Activated naive CD4-positive, alpha-beta T cell (primary cell): ENCODE measurements at regions not wholly inside any gene's neighbourhood (a gene's known extent, or its start where the extent isn't known, plus 50 kb on each side); places are given as distances from the start of the nearest gene placed in this dataset.
"Not testable (repeated sequence)": the region's sequence is repeated elsewhere in the genome, so short reads cannot be mapped to it uniquely, and the experiment has no call there.

ENCODE experiments used
- DNase-seq, 4 experiments: peaks; one replicate each; lab custom pipeline; 2025; lab: John Stamatoyannopoulos, UW

DNA sequence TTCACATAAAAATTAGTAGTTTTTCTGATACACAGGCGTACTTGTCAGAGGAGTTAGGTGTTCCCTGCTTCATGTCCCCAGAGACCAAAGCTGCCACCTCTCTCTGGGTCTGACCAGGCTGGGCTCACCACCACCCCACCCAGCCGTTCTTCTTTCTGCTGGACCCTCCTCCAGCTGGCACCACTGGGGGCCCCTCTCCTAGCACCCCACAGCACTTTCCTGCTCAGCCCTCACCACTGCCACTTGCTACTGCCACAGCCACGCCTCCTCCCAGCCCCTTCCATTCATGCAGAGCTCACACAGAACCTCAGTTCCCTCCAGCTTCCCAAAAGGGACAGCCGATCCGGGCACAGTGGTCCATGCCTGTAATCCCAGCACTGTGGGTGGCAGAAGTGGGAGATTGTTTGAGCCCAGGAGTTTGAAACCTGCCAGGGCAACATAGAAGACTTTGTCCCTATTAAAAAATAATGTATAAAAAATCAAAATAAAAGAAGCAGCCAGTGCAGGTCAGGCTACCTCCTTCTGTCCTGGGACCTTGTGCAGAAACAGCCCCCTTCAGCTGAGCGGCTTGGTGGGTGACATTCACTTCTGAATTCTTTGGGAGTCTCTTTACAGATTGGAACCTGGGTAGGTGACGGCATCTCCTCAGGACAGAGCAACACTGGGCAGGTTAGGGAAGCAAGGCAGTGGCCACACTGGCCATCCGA, 208.3 kb downstream of the TOMM20 start:
- no peak for DNase-seq

DNA sequence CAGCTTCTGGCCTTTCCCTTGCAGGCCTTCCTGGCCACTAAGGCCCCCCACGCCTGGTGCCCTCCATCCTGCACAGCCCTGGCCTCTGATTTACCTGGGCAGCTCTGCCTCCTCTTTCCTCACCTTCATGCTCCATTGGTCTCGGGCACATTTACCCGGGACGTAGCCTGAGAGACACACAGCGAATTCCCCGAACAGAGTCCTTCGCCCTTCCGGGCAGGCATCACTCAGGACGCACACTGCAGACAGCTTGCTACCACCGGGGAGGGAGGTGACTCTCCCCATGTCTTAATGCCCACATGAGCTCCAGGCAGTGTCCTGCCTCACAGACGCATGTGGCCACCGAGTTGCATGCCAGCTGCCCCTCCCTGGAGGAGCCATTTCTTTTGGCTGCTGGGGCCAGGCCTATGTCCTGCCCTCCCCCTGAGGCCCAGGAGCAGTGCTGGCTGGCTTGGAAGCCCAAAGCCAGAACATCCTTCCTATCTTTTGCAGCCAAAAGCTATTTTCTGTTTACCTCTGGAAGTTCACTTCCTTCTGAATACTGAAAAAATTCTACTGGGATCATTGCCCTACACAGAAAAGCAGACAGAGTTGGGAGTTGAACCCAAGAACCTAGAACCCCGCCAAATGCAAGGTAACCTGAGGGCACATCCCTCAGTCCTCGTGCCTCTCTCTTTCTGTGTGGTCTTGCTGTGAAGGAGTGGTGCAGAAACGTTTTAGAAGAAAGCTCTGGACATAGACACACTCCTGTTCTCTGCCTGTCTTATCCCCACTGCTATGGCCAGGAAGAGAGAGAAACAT, 209.5 kb downstream of the TOMM20 start:
- DNase-seq: no peak

DNA sequence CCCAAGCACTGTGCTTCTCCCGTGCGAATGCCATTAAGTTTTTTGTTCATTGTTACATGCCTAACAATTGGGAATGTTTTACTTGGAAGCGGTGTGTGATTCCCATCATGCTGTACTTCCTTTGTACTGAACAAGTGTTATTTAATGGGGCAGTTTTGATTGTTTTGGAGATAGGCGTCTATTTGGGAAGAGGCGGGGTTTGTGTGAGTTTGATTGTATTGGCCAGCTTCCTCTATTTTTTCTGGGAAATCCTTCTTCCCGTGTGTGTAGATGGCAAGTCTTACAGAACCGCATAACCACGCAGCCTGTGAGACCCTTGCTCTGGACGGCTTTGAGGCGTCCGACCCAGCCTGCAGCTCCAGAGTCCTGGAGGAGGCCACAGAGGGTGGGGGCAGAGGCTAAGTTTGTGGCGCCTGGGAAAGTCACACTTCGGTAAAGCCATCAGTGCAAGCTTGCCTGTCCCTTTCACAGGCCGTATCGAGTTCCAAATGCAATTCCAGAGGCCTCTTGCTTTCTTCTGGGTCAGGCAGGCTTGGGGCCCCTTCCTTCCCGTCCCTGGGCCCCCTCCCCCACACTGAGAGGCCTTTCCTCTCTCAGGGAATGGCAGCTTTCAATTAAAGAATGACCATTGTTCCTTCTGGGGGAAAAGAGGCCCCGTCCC, 210.3 kb downstream of the TOMM20 start:
- no peak for DNase-seq

DNA sequence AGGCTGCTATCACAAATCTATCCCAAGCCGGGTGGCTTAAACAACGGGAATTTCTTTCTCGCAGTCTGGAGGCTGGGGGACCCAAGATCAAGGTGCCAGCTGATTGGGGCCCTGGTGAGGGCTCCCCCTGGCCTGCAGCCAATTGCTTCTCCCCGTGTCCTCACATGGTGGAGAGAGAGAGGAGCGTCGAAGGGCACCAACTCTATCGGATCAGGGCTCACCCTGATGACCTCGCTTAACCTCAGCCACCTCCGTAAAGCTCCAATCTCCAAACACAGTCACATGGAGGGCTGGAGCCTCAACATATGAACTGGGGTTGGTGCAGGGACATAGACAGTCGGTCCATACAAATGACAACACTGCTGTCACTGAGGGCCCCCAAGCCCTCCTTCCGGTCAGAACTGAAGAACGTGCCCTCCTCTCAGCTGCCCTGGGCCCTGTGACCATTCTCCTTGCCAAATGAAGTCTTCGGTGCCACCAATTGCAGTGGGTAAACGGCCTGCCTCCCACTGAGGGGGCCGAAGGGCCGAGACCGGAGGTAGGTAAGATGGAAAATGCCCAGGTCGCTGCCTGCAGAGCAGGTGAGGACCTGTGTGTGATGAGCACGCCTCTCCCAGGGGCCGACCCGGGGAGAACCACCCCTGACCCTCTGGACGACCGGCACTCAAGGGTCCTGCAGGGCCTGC, 211.0 kb downstream of the TOMM20 start:
- DNase-seq: no peak

DNA sequence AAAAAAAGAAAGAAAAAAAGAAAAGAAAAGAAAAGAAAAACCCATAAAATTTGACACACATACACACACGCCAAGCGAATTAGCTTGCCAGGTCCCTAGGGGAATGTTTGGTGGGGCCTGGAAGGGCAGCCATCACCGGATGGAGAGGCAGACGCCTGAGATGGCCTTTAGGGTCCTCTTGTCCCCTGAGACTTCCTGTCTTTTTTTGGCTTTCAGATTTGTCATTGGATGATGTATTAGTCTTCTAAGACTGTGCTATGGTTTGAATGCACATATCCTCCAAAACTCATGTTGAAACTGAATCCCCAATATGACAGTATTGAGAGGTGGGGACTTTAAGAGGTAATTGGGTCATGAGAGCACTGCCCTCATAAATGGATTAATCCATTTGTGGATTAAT, 211.8 kb downstream of the TOMM20 start:
- no peak for DNase-seq

DNA sequence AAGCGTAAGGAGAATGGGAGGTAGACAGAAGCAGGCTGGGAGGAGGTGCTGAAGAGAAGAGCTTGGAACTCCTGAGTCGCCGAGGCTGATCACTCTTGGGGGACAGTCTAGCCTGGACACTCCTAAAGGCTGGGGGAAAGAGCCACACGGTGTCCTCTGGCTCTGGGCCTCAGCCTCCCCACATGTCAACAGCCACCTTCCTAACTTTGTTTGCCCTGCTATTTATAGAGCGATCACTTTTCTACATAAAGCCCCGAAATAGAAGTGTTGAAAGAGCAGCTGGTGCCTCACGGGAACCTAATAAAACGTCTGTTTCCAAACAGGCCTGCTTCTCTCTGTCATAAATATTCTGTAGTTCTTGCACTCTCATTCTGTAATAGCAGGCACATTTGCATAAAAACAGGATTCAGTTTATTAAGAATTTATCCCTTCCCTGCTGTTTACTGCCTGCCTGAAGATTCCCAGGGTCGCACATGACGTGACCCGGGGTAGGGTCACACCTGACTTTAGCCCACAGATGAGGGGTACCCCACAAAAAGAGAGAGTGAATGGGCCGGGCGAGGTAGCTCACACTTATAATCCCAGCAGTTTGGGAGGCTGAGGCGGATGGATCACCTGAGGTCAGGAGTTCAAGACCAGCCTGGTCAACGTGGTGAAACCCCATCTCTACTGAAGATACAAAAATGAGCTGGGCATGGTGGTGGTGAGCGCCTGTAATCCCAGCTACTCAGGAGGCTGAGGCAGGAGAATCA, 212.5 kb downstream of the TOMM20 start:
- DNase-seq: no peak

DNA sequence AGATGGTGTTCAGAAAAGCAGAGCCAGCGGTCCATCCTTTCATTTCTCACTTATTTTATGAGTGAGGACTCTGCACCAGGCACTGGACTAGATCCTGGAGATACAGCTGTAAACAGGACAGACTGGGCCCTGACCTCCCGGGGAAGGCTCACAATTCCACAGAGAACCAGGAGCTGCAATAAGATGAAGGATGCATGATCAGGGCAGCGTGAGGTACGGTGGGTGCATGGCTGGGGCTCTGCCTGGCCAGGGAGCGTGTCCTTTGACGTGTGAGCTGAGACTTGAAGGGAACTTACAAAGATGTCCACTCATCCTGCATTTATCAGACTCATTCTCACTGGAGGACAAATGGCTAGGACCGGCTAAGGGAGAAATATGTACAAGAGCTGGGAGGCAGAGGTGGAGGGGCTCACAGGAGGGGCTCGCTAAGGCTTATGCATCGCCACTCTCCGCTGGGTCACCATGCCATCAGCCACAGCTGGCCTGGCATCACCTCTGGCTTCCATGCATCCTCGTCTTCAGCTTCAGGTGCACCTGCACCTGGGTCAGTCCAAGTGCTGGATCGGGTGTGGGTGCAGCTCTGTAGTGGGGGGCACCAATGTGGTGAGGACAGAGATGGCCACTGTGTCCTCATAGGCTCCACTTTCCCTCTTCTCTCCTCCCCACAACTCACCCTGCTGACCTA, 213.9 kb downstream of the TOMM20 start:
- DNase-seq: no peak

DNA sequence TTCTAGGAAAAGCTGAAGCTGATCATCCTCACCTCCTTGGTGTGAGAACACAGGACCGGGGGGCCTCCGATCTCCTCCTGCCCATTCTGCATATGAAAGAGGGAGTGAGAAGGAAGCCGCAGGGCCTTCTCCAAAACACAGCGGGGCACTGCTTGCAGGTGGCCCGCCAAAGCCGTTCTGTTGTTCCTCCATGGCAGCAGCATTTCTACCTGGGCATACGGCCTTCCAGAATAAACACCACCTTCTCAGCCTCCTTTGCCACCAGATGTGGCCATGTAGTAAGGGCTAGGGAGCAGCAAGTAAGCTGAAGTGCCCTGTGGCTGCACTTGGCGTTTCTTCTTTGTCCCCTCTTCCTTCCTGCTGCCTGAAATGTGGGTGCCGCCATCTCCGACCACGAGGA, 214.9 kb downstream of the TOMM20 start:
- DNase-seq: no peak

DNA sequence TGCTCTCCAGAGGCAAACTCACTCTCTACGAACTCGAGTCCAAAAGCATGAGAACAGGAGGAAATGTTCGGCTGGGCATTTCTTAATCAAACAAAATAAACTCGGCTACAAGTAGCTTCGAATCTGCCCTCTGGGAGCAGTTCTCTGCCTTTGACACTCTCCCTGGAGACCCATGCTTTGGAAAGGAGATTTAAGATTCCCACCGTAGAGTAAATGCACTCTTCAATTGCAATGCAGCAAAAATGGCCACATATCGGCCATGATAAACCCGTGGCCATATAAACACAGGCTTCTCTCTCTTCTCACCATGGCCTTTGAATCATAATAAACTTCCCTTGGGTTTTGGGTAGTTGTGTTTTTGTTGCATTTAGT, 215.4 kb downstream of the TOMM20 start:
- DNase-seq: no peak

DNA sequence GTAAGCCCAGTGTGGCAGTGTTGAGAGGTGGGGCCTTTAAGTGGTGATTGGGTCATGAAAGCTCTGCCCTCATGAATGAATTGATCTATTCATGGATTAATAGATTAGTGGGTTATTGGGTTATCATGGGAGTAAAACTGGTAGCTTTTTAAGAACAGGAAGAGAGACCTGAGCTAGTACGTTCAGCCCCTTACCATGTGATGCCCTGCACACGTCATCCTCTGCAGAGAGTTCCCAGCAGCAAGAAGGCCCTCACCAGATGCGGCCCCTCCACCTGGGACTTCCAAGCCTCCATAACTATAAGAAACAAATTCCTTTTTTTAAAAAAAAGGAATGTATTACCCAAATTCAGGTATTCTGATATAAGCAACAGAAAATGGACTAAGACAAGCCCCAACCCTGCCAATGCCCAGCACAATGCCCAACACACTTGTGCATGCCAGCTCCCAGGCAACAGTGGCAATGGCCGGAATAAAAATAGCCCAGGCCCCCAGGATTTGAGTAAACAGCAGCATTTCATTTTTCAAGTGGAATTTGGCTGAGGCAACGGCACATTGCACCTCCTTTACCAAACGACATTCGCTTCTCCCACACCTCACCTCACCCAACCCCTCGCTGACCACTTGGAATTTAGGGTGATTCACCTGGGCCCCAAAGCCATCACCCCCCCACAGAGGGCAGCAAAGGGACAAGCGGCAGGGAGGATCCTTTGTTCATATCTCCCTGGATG, 215.9 kb downstream of the TOMM20 start:
- DNase-seq: no peak

DNA sequence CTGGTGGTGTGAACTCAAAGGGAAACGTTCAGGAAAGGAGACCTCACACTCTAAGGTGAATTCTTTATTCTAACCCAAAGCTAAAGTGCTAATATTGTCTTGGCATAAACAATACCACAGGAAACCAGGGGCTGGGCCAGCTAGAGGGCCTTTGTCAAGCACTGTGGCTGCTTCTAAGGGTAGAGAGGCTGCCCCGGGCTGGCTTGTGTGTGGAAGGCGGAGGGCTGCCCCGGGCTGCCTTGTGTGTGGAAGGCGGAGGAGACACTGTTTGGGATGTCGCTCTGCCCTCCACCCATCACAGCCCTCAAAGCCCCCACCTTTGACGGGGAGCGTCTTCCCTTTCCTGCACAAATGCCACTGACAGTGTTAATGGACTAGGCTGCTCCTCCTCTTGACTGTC, 216.8 kb downstream of the TOMM20 start:
- no peak for DNase-seq

DNA sequence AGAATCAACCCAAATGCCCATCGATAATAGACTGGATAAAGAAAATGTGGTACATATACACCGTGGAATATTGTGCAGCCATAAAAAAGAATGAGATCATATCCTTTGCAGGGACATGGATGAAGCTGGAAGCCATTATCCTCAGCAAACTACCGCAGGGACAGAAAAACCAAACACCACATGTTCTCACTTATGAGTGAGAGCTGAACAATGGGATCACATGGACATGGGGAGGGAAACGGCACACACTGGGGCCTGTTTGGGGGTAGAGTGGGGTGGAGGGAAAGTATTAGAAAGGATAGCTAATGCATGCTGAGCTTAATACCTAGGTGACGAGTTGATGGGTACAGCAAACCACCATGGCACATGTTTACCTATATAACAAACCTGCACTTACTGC, 217.5 kb downstream of the TOMM20 start:
- DNase-seq: not testable (repeated sequence)

DNA sequence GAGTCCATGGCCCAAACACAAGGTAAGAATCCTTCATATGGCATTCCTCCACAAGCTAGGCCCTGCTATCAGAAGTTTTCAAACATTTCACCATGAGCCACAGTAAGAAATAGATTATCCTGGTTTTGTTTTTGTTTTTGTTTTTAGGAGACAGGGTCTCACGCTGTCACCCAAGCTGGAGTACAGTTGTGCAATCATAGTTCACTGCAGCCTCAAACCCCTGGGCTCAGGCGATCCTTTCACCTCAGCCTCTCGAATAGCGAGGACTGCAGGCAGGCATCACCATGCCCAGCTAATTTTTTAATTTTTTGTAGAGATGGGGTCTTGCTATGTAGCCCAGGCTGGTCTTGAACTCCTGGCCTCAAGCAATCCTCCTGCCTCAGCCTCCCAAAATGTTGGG, 218.8 kb downstream of the TOMM20 start:
- DNase-seq: no peak

DNA sequence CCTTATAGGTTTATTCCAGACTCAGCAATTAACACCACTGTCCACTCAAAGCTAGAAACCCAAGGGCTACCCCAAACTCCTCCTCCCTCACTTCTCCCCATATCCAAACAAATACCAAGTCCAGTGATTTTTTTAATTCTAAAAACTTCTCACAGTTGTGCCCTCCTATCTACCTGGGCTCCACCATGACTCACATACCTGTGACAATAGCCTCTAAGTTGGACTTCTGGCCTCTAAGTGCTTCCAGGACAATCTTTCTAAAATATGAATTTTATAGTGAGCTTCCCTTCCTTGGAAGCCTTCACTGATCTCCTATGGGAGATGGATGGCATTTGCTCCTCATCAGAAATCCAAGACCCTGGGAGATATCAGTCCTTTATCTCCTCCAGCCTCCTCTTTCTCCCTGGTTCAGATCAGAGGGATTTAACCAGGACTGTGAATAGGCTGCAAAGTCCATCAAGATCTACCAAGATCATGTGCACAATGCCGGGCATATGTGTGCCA, 219.3 kb downstream of the TOMM20 start:
- no peak for DNase-seq

DNA sequence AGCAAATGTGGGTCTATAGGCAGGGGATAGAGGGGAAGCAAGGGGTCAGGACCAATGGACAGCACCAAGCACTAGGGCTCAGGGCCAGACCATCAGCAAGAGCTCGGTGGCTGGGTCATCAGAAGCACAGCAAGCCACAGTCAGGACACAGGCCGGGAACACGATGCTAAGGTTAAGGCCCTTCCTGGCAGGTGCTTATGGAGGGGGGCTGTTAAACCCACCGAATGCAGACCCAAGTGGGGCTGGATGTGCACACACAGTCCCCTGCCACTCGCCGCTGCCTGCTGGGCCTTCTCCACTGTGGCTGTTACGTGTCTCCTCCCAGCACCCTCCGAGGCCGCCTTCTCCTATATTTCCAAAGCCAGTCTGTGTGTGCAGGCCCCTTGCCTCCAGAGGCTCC, 220.1 kb downstream of the TOMM20 start:
- DNase-seq: no peak

DNA sequence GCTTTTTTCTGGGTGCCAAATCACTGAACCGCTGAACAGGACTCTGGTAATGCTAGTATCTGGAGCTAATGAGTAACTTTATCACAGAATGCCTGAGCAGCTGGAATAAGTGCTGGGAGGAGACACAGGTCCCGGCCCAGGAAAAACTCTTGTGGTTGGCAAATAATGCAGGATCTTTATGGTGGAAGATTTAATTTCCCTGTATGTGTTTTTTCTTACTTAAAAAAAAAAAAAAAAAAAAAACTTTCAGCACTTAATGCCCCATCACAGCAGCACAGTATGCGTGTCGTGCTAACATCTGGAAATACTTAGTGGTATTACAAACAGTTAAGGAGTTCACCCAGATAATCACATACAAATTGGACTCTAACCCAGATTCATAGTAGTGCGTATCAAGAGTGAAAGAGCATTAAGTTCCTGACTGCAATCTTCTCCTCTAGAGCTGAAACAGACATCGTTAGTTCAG, 220.7 kb downstream of the TOMM20 start:
- no peak for DNase-seq

DNA sequence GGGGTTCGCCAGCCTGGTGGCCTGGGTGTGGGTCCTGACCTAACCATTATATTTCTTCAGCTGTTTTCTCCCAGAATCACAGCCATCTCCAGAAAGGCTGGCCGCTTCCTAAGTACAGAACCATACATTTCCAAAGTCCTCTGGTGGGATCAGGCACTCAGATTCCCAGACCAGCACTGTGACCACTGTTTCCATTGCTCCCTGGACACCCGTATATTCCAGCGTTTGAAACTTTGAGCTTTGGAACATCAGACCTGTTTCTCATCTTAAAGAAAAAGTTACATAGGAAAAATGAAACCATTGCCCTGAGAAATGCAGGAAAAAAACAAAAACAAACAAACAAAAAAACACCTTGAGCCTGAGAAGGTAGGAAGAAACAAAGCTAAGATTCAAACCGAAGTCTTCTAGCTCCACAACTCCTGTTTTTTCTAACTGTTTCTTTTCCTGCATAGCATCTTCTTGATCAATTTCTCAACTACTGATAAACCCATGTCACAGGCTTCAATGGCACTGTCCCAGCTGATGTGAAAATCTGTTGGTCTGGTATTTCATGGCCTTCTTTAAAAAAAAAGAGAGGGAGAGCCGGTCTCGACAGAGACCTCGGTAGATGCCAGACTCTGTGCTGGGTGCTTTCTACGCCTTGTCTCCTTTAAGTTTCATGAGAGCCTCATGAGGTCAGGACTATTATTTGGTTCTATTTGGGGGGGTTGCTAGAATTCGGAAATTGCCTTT, 221.3 kb downstream of the TOMM20 start:
- no peak for DNase-seq

DNA sequence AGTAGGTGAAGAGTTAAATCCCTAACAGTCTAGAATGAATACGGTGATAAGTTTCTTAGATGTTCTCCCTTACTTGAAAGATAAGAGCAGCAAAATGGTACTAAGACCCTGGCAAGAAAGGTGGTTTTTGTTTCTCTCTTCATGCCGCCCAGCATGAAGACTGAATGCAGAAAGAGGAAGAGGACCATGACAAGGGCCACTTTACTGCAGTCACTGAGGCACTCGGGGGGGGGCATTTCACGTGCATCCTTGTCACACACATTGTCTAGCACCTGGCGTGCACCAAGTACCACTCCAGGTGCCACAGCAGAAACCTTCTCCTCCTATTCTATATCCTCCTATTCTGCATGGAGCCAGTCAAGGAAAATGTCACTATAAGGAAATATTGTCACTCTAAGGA, 222.0 kb downstream of the TOMM20 start:
- no peak for DNase-seq

DNA sequence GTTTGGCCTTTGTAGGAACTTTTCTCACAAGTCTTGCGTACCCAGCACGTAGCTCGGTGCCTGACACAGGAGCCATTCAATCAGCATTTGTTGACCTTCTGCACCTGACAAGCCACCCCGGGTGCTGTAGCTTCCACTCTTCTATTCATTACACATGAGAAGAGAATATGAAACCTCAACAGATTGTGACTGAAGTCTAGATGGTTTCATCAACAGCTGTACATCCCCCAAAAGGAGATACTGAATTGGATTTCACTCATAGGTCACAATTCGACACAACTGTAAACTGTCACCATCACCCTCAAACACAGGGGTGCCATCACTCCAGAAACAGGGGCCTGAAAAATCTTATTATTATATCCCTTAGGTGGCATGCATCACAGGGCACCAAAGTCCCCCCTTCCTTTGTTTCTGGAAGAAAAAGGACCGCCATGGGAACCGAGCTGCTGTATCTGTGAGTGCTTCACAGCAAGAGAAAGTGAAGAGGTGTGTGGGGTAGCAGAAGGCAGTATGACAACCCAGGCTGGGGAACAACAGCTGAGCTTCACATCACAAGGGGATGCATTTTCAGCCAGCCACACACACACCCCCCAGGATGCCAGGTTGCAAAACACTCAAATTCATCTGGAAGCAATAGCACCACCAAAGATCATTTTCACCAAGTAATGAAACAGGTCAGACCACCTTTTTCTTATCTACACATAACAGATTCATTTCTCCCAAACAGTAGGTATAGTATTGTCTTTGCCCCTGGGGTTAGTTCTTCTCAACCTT, 225.7 kb downstream of the TOMM20 start:
- DNase-seq: no peak
